GM18507 (cell line): ENCODE measurements at regions not wholly inside any gene's neighbourhood (a gene's known extent, or its start where the extent isn't known, plus 50 kb on each side); places are given as distances from the start of the nearest gene placed in this dataset.

Experiments used
- DNase-seq: peaks from one replicate; pipeline ENCODE4 v3.0.0; 2011; ENCODE audit warnings: low read depth; ENCODE audit not compliant: insufficient read length; ENCODE audit errors: extremely low spot score
- FAIRE-seq: peaks from 2 replicates; lab custom pipeline; 2011; peaks lifted over from hg19 to GRCh38; lab: Jason Lieb, UNC

GRCh38 chr5:6058055-6058715 lies 320.2 kb downstream of the MED10 start:
- no peak for DNase-seq
- FAIRE-seq, result no peak

GRCh38 chr5:6056280-6056679 lies 322.1 kb downstream of the MED10 start:
- no peak for FAIRE-seq
- no peak for DNase-seq

DNA sequence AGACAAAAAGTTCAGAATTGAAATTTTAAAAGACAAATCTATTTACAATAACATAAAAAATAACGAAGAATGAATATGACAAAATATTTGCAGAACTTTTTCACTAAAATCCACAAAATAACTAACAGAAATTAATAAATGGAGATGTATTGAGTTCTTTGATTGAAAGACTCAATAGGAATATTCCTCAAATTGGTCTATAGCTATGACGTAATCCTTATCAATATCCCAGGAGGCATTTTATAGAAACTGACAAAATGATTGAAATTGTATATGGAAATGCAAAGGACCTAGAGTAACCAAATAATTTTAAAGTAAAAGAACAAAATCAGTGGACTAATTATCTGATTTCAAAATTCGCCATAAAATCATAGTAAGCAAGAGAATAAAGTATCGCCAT lies 328.7 kb downstream of the MED10 start:
- DNase-seq (no peak), FAIRE-seq (no peak)

- FAIRE-seq (no peak), DNase-seq (no peak)
These were observed 329.6 kb downstream of the MED10 start for GRCh38 chr5:6048746-6049145.

DNA sequence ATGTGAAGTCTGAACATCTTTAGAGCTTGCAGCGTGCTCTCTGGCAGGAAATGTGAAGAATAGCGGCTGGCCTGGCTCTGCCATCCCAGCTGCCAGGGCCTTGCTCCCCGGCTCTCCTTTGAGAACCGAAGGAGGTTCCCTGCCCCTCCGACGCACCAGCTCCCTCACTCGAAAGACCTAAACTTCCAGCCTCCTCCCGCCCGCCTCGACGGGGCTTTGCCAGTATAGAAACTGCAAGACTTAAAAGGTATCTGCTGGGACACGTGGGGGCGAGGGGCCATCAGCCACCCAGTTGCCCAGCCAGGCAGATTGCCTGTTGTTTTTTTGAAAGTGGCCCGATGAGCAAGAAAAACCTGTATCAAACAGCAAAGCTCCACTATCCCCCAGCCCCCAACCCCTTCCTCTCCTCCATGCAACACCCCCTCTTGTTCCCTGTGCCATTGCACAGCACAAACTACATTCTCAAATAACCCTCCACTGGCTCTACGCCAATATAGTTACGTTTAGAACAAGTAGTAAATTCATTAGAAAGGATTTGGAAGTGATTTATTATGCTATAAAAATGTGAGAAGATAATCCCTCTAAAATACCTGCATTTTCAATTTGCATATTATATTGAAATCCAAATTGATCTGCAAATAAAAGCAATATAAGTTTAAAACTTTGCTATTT lies 331.9 kb downstream of the MED10 start:
- DNase-seq (no peak), FAIRE-seq (no peak)

DNA sequence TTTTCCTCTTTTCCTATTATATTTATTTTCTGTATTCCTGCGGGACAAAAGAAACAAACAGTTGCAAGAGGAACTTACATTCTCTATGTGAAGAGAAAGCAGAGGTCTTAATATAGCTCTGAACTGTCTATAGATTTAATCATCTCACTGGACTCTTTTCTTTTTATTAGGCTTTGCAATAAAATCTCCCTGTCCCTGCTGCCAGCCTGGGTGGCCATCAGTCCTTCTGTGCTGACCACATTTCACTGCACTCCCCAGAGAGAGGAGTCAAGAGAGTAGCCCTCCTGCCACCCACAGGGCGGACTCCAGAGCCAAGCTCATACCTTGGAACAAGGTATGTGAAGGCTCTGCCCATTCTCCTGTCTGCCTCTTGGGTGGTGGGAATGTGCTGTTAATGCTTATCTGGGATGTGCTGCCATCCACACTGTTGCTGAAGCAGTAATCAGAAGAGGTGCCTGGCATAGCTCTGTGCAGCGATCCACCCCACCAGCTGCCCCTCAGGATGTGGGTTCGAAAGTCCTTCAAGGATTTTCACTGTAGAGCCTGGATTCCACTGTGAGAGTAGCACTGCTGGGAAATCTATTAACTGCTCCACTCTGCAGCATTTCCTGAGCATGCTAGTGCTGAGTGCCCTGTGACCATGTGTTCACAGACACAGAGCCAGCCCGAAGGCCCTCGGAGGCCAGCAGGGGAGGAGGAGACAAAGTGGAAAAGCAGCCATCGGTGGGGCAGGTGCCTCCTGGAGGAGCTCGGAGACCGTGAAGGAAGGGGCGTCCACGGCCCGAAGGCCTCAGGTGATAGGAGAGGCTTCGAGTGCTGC lies 334.6 kb downstream of the MED10 start:
- no peak for DNase-seq
- no peak for FAIRE-seq

GRCh38 chr5:6041977-6042550 lies 336.3 kb downstream of the MED10 start:
- FAIRE-seq (no peak), DNase-seq (no peak)

GRCh38 chr5:6039111-6039510 lies 339.2 kb downstream of the MED10 start:
- DNase-seq (no peak), FAIRE-seq (no peak)

DNA sequence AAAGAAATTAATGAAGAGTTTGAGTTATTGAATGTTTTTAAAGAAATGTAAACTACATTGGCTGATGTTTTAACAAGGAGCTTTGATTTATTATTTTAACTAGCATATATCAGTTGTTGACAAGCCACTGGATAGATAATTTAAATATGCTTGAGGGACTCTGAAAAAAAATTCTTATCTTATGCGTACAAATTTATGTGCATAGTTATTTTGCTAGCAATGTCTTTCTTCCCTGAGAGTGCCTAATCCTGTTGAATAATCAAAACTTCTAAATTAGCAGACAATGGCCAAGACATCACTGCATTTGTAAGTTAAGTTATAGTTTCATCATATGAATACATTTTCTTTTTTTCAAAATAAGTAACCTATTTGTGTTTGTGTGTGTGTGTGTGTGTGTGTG lies 342.3 kb downstream of the MED10 start:
- FAIRE-seq (no peak), DNase-seq (no peak)

DNA sequence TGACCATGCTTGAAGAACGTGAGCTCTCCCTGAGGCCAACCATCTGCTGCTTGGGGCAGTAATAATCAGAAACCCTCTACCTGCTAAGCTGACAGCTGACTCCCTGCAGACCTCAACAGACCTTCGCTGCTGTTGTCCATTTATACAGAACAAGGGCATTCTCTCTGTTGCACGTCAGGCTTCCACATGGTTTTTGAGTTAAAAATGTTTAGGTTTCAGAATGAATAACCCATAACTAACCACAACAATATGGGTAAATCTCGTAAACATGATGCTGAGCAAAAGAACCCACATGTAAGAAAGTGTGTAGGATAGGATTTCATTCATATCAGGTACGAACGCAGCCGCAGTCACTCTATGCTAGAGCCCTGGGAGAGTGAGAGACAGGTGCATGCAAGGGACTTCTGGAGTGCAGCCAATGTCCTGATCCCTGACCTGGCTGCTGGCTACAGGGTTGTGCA lies 348.5 kb downstream of the MED10 start:
- DNase-seq (no peak), FAIRE-seq (no peak)

GRCh38 chr5:6026766-6027406 lies 351.5 kb downstream of the MED10 start:
- FAIRE-seq, result no peak
- DNase-seq, result no peak

DNA sequence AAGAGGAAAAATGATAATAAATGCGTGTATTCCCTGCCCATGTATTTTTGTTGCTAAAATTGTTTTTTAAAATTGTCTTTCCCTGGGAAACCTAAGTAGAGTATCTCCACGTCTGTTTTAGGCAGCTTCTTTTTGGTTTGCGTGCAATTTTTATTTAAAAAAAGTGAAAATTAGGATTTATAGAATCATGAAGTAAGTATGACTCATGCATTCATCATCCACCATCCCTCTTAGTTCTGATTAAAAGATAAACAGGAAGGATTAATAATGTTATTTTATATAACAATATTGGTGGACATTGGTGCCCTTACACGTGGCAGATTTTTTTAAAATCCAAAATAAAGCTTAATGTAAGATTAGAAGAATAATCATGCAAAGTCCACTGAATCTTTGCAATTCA lies 358.7 kb downstream of the MED10 start:
- no peak for FAIRE-seq
- DNase-seq, result no peak

DNA sequence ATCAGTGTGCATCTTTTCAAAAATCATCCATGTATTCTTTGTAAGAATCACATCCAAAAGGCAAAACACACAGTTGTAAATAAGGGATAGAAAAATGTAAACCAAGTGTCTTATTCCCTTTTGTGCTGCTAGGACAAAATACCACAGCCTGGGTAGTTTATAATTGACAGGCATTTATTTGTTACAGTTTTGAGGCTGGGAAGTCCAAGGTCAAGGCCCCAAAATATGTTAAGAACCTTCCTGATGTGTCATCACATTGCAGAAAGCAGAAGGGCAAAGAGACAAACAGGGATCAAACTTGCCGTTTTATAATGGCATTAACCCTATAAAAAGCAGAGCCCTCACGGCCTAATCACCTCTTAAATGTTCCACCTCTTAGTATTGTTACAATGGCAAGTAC lies 364.8 kb downstream of the MED10 start:
- DNase-seq (no peak), FAIRE-seq (no peak)

- FAIRE-seq (no peak), DNase-seq (no peak)
These were observed 367.1 kb downstream of the MED10 start for GRCh38 chr5:6011199-6011598.

- FAIRE-seq (no peak), DNase-seq (no peak)
These were observed 371.5 kb downstream of the MED10 start for GRCh38 chr5:6006838-6007314.

DNA sequence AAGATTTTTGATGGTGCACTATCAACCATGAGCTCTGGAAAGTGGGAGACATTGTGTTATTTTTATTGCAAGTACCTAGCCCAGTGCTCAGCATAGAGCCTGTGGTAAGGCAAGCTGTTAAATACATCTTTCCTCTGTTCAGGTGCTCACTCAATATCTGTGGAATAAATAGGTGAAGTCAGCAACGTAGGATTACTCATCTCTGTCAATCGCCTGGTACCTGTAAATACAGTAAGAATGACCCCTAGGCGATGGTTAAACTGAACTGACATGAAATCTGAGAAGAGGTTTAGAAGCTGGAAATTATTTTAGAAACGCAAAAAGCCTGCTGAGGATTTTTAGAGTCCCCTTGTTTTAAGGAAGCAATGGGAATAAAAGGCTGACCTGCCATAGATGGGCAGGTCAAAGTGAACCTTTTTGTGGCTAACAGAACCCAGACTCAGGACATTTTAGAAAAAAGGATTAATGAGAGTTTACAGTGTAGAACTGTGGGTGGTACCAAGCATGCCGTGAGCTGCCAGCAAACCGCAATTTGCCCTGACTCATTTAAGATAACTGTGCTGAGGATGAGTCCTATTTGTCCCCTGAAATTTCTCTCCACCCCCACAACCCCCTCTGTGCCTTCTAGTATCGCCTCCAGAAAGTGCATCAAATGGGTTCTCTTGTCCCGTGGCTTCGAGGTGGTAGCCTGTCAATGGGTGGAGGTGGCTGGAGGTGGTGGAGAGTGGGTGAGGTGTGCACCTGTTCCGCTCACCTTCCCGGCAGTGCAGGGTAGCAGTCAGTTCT lies 375.1 kb downstream of the MED10 start:
- DNase-seq, result no peak
- no peak for FAIRE-seq

- DNase-seq (no peak), FAIRE-seq (no peak)
These were observed 377.5 kb downstream of the MED10 start for GRCh38 chr5:6000867-6001266.

DNA sequence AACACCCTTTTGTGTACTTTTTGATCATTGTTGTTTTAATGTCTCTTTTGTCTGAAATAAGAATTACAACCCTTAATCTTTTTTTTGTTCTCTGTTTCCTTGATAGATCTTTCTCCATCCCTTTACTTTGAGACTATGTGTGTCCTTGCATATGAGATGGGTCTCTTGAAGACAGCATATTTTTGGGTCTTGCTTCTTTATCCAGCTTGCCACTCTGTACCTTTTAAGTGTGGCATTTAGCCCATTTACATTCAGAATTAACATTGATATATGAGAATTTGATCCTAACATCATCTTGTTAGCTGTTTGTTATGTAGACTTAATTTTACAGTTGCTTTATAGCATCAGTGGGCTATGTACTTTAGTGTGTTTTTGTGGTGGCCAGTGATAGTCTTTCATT lies 382.5 kb downstream of the MED10 start:
- no peak for FAIRE-seq
- DNase-seq, result no peak
